Tibial nerve (tissue), 4 donors: ENCODE measurements at regions not wholly inside any gene's neighbourhood (a gene's known extent, or its start where the extent isn't known, plus 50 kb on each side); places are given as distances from the start of the nearest gene placed in this dataset.

Source experiments
- CTCF ChIP-seq, 5 experiments: fragments of 200-600 bp in 3 of 5; fragments of 450-650 bp in 2 of 5; sonication (generic) in 3 of 5; IDR thresholded peaks; one replicate each; pipeline ENCODE4 v1.5.1; 2016 to 2019; ENCODE audit warnings: antibody characterized with exemption in 5 of 5, mild to moderate bottlenecking in 3 of 5, moderate library complexity in 2 of 5
- EP300 ChIP-seq, 2 donors: sonication (generic); formaldehyde crosslinking; IDR thresholded peaks; one replicate each; pipeline ENCODE4 v1.6.1; 2017; ENCODE audit warnings: antibody characterized with exemption in 2 of 2, mild to moderate bottlenecking in 1 of 2
- POLR2A ChIP-seq, 2 donors: fragments of 450-650 bp; IDR thresholded peaks; one replicate each; pipeline ENCODE4 v1.6.1; 2017; ENCODE audit warnings: antibody characterized with exemption in 2 of 2, mild to moderate bottlenecking in 2 of 2, moderate library complexity in 2 of 2

GRCh38 chr2:240255811-240256703 lies 115.6 kb upstream of the OTOS start:
- TF ChIP-seq EP300 (IDR thresholded peaks at IDR 0.05), result no peak
- TF ChIP-seq CTCF (IDR thresholded peaks at IDR 0.05), result no peak
- TF ChIP-seq POLR2A (IDR thresholded peaks at IDR 0.05), result no peak
